Neural crest cell (in vitro differentiated cells): ENCODE measurements at regions not wholly inside any gene's neighbourhood (a gene's known extent, or its start where the extent isn't known, plus 50 kb on each side); places are given as distances from the start of the nearest gene placed in this dataset.

Source experiments
- DNase-seq: peaks from one replicate; pipeline ENCODE4 v3.0.0; 2021; ENCODE audit warnings: low read depth, mixed read lengths, low spot score
- H3K27ac Mint-ChIP-seq: one replicate; pipeline ENCODE4 v1.8.0; 2021; ENCODE audit warnings: mild to moderate bottlenecking, mixed read lengths; ENCODE audit not compliant: unreplicated experiment
- H3K27me3 Mint-ChIP-seq: 2 replicates; pipeline ENCODE4 v1.8.0; 2021; ENCODE audit warnings: low read depth, mild to moderate bottlenecking, mixed read lengths
- H3K36me3 Mint-ChIP-seq: 2 replicates; pipeline ENCODE4 v1.8.0; 2021; ENCODE audit warnings: low read depth, mild to moderate bottlenecking, mixed read lengths
- H3K4me1 Mint-ChIP-seq: 2 replicates; pipeline ENCODE4 v1.8.0; 2021; ENCODE audit warnings: mixed read lengths
- H3K4me3 Mint-ChIP-seq: one replicate; pipeline ENCODE4 v1.8.0; 2021; ENCODE audit warnings: mild to moderate bottlenecking, mixed read lengths
- H3K9me3 Mint-ChIP-seq: 2 replicates; pipeline ENCODE4 v1.8.0; 2021; ENCODE audit warnings: mixed read lengths
- CTCF ChIP-seq: fragments of 200-600 bp; sonication (generic); conservative IDR thresholded peaks from 2 replicates; pipeline ENCODE4 v1.5.0; 2021; ENCODE audit warnings: antibody characterized with exemption, mild to moderate bottlenecking

GRCh38 chr4:164373021-164373420 lies 380.9 kb upstream of the SMIM31 start:
- peaks cover 13% of the 10 kb centered on the region for H3K27me3 Mint-ChIP-seq
- no peak for TF ChIP-seq CTCF
- H3K9me3 Mint-ChIP-seq: no peaks in the 10 kb centered on the region
- DNase-seq: no peak
- no peak overlapping the region for H3K4me3 Mint-ChIP-seq
- no peaks in the 10 kb centered on the region for H3K4me1 Mint-ChIP-seq
- H3K36me3 Mint-ChIP-seq: no peaks in the 10 kb centered on the region
- H3K27ac Mint-ChIP-seq: no peak overlapping the region

- no peak overlapping the region for H3K27ac Mint-ChIP-seq
- peaks cover 38% of the 10 kb centered on the region for H3K27me3 Mint-ChIP-seq
- no peaks in the 10 kb centered on the region for H3K9me3 Mint-ChIP-seq
- H3K36me3 Mint-ChIP-seq: no peaks in the 10 kb centered on the region
- TF ChIP-seq CTCF: no peak
- no peaks in the 10 kb centered on the region for H3K4me1 Mint-ChIP-seq
- no peak overlapping the region for H3K4me3 Mint-ChIP-seq
- no peak for DNase-seq
These were observed 376.7 kb upstream of the SMIM31 start for GRCh38 chr4:164377277-164377676.

GRCh38 chr4:164378361-164378760 lies 375.6 kb upstream of the SMIM31 start:
- H3K27me3 Mint-ChIP-seq: peaks cover 49% of the 10 kb centered on the region
- DNase-seq: no peak
- peaks cover 8% of the 10 kb centered on the region for H3K4me1 Mint-ChIP-seq
- no peak overlapping the region for H3K4me3 Mint-ChIP-seq
- H3K27ac Mint-ChIP-seq: no peak overlapping the region
- H3K36me3 Mint-ChIP-seq: no peaks in the 10 kb centered on the region
- no peaks in the 10 kb centered on the region for H3K9me3 Mint-ChIP-seq
- TF ChIP-seq CTCF: no peak

DNA sequence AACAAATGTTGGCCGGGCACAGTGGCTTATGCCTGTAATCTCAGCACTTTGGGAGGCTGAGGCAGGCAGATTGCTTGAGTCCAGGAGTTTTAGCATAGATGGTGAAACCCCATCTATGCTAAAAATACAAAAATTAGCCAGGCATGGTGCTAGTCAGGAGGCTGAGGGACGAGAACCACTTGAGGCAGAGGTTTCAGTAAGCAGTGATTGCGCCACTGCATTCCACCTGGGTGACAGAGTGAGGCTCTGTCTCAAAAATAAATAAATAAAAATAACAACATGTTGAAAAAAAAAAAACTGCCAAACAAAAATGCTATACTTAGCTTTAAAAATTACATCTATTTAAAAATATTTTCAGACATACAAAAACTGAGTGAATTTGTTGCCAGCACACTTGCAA lies 374.2 kb upstream of the SMIM31 start:
- peaks cover 61% of the 10 kb centered on the region for H3K27me3 Mint-ChIP-seq
- TF ChIP-seq CTCF: no peak
- no peak overlapping the region for H3K4me3 Mint-ChIP-seq
- H3K9me3 Mint-ChIP-seq: no peaks in the 10 kb centered on the region
- H3K27ac Mint-ChIP-seq: no peak overlapping the region
- H3K36me3 Mint-ChIP-seq: no peaks in the 10 kb centered on the region
- peaks cover 8% of the 10 kb centered on the region for H3K4me1 Mint-ChIP-seq
- no peak for DNase-seq

- H3K4me3 Mint-ChIP-seq: peak overlapping the region; percentile 5
- H3K27me3 Mint-ChIP-seq: peaks cover 68% of the 10 kb centered on the region
- H3K4me1 Mint-ChIP-seq: peaks cover 8% of the 10 kb centered on the region
These were observed 372.1 kb upstream of the SMIM31 start for GRCh38 chr4:164381859-164382258.

More at GRCh38 chr4:164381859-164382258, 372.1 kb upstream of the SMIM31 start:
- no peak for TF ChIP-seq CTCF
- no peaks in the 10 kb centered on the region for H3K36me3 Mint-ChIP-seq
- no peak for DNase-seq
- no peak overlapping the region for H3K27ac Mint-ChIP-seq
- no peaks in the 10 kb centered on the region for H3K9me3 Mint-ChIP-seq
